ENCODE measurements at regions not wholly inside any gene's neighbourhood (a gene's known extent, or its start where the extent isn't known, plus 50 kb on each side); places are given as distances from the start of the nearest gene placed in this dataset.

DNA sequence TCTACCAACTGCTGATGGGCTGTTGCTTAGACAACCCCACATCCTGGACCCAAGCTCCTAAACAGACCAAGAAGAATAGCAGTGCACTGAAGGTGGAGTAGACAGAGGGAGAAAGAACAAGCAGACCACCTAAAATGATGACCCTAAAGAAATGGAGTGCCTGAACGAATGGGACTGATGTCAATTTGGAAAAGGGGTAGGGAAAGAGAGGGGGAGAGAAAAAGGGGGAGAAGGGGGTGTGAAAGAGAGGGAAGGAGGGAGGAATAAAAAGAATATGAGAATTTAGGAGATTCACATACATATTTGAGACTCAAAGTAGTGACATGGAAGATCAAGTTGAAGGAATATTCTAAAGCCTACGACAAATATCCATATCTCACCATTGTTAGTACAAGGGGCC lies 144.4 kb upstream of the DUSP10 start:
- TF ChIP-seq ELF4 (IDR thresholded peaks at IDR 0.05) = no peak
- no peak for TF ChIP-seq FOXK2 (IDR thresholded peaks at IDR 0.05)
- POLR2A ChIA-PET = interaction anchor here (0.7 kb wide), 1 partner anchor 345 kb away, joined by 5 read pairs; no protein-coding TSS in a partner anchor
- no peak for DNase-seq (ENCODE audit: extremely low spot score)
- CTCF ChIA-PET = no interaction called here

DNA sequence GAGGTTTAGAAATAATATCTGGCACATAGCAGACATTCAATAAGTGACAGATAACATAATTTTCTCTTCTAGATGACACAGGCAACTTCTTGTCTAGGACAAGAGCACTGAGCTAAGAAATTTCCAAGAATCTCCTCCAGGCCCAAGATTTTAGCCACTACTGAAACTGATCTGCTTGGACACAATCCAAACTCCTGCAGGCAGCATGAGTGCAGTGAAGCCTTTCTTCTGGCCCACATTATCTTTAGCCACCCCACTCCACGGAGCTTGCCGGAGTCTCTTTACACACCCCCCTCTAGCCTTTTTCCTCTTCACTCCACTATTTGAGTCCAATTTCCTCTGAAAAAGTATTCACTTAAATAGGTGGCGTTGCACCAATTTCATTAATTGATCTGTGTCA lies 142.9 kb upstream of the DUSP10 start:
- POLR2A ChIA-PET = no interaction called here
- no peak for DNase-seq (ENCODE audit: extremely low spot score)
- TF ChIP-seq FOXA1 (IDR thresholded peaks at IDR 0.05) (no peak), CTBP1 (IDR thresholded peaks at IDR 0.05; ENCODE audit: borderline replicate concordance) (no peak), FOXK2 (IDR thresholded peaks at IDR 0.05) (no peak), HDGF (IDR thresholded peaks at IDR 0.05; ENCODE audit: borderline replicate concordance) (no peak)
- CTCF ChIA-PET = no interaction called here

DNA sequence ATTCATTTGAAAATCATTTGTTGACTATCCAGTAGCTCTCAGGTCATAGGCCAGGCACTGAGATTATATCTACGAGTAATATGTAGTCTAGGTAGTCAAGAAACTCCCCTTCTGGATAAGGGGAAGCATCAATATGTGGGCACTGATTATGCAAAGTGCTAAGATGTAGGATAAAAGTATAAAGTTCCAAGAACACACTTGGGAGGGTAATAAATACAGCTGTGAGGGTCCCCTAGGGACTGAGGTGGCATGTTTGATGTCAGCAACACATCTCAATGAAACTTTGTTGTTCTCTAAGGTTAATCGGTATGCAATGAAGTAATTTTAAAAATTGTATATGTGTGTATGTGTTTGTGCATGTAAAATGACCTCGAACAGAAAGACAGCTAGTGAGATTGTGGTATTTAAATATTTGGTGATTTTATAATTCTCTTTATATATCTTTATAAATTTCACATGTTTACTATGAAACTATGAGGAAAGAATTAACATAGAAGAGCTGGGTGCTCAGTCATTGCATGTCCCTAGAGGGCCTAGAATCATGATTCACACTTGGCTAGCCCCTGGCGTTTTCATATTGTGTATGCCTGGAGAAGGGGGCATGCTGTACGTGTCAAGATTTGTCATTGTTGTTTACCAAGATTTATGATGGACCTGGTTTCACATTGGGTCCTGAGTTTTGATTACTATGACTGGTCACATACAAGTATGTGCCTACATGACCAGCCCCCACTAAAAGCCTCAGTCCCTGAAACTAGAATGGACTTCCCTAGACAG lies 140.1 kb upstream of the DUSP10 start:
- ChIA-PET POLR2A (no interaction called here), CTCF (interaction anchor here (0.7 kb wide), 1 partner anchor 752 kb away, joined by 3 read pairs; no protein-coding TSS in a partner anchor)
- TF ChIP-seq L3MBTL2 (conservative IDR thresholded peaks at IDR 0.05) (no peak), FOXK2 (IDR thresholded peaks at IDR 0.05) (no peak), CTBP1 (IDR thresholded peaks at IDR 0.05; ENCODE audit: borderline replicate concordance) (no peak), SP1 (IDR thresholded peaks at IDR 0.05) (no peak), HDGF (IDR thresholded peaks at IDR 0.05; ENCODE audit: borderline replicate concordance) (no peak), ARNT (IDR thresholded peaks at IDR 0.05) (no peak), BHLHE40 (IDR thresholded peaks at IDR 0.05; ENCODE audit: borderline replicate concordance) (no peak), FOXA1 (IDR thresholded peaks at IDR 0.05) (no peak), LEF1 (IDR thresholded peaks at IDR 0.05; ENCODE audit: borderline replicate concordance) (no peak), NFRKB (IDR thresholded peaks at IDR 0.05) (no peak), ELF4 (IDR thresholded peaks at IDR 0.05) (no peak), FOXM1 (IDR thresholded peaks at IDR 0.05; ENCODE audit: borderline replicate concordance) (no peak), ZNF384 (IDR thresholded peaks at IDR 0.05) (no peak), SUZ12 (IDR thresholded peaks at IDR 0.05) (no peak), TARDBP (IDR thresholded peaks at IDR 0.05) (no peak)
- TF ChIP-seq, protein P1, sequence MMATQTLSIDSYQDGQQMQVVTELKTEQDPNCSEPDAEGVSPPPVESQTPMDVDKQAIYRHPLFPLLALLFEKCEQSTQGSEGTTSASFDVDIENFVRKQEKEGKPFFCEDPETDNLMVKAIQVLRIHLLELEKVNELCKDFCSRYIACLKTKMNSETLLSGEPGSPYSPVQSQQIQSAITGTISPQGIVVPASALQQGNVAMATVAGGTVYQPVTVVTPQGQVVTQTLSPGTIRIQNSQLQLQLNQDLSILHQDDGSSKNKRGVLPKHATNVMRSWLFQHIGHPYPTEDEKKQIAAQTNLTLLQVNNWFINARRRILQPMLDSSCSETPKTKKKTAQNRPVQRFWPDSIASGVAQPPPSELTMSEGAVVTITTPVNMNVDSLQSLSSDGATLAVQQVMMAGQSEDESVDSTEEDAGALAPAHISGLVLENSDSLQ (IDR thresholded peaks at IDR 0.05) = no peak
- DNase-seq (ENCODE audit: extremely low spot score) = no peak

DNA sequence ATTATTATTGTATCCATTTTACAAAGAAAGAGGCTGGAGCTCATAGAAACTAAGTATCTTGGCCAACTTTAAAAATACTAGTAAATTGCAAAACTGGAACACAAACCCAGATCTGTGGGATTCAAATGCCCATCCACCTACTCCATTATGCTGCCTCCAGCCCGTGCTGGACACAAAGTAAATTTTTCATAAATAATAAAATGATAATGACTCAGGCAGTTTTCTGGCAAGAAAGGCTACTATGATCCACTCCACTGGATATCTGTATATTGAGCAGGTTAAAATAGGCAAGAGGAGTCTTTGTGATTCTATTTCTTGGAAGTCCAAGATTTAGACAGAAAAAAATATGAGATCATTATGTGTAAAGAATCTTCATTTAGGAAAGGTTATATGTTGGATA lies 138.3 kb upstream of the DUSP10 start:
- POLR2A ChIA-PET = no interaction called here
- TF ChIP-seq, protein P1 (IDR thresholded peaks at IDR 0.05) = no peak
- no peak for TF ChIP-seq ZNF384 (IDR thresholded peaks at IDR 0.05)
- no peak for TF ChIP-seq NFRKB (IDR thresholded peaks at IDR 0.05)
- no peak for TF ChIP-seq FOXM1 (IDR thresholded peaks at IDR 0.05; ENCODE audit: borderline replicate concordance)
- TF ChIP-seq L3MBTL2 (conservative IDR thresholded peaks at IDR 0.05) = no peak
- no peak for TF ChIP-seq HDGF (IDR thresholded peaks at IDR 0.05; ENCODE audit: borderline replicate concordance)
- TF ChIP-seq SUZ12 (IDR thresholded peaks at IDR 0.05) = no peak
- no peak for TF ChIP-seq SP1 (IDR thresholded peaks at IDR 0.05)
- no peak for TF ChIP-seq CTBP1 (IDR thresholded peaks at IDR 0.05; ENCODE audit: borderline replicate concordance)

DNA sequence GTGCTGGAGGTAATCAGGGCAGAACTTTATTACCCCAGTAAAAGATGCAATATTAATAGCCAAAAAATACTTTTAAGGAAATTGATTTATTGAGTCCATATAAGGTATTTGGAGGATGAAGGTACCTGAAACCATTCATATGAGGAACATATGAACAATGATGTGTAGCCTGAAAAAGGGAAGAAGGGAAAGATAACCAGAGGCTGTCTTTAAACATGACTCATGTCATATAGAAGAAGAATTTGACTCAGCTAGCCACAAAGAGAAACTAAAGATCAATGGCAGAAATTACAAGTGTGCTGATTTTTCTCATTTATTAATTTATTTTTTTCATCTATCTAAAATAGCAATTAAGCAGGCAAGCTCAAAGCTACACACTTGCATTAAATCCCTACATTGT lies 136.2 kb upstream of the DUSP10 start:
- ChIA-PET POLR2A (no interaction called here), CTCF (no interaction called here)
- TF ChIP-seq BHLHE40 (IDR thresholded peaks at IDR 0.05; ENCODE audit: borderline replicate concordance) (no peak), NFRKB (IDR thresholded peaks at IDR 0.05) (no peak), ARNT (IDR thresholded peaks at IDR 0.05) (no peak)
- DNase-seq (ENCODE audit: extremely low spot score) = no peak

More for the DNA sequence above, 138.3 kb upstream of the DUSP10 start:
- CTCF ChIA-PET = no interaction called here
- DNase-seq (ENCODE audit: extremely low spot score) = no peak

DNA sequence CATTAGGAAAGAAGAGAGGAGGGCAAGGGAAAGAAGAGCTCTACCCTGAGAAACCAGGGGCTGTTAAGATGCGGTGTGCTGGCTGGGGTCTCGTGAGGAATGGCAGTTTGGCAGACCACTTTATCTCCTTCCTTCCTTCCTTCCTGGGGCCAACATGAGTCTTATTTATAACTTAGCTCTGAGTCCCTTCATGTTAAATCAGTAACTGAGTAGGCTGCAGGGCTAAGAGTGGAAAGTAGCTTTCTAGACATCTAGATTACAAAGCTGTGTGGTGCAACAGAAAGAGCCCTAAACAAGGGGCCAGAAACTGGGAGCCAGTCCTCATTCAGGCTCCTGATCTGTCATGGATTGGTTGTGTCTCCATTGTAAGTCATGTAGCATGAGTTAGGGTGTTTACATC lies 135.4 kb upstream of the DUSP10 start:
- CTCF ChIA-PET = no interaction called here
- POLR2A ChIA-PET = no interaction called here
- TF ChIP-seq FOXA1 (IDR thresholded peaks at IDR 0.05) = no peak
- TF ChIP-seq ZNF384 (IDR thresholded peaks at IDR 0.05) = no peak
- no peak for TF ChIP-seq LEF1 (IDR thresholded peaks at IDR 0.05; ENCODE audit: borderline replicate concordance)
- no peak for TF ChIP-seq NFRKB (IDR thresholded peaks at IDR 0.05)
- TF ChIP-seq FOXK2 (IDR thresholded peaks at IDR 0.05) = no peak
- no peak for TF ChIP-seq ELF4 (IDR thresholded peaks at IDR 0.05)
- TF ChIP-seq L3MBTL2 (conservative IDR thresholded peaks at IDR 0.05) = no peak
- TF ChIP-seq BHLHE40 (IDR thresholded peaks at IDR 0.05; ENCODE audit: borderline replicate concordance) = no peak
- TF ChIP-seq, protein P1 (IDR thresholded peaks at IDR 0.05) = no peak
- TF ChIP-seq FOXM1 (IDR thresholded peaks at IDR 0.05; ENCODE audit: borderline replicate concordance) = no peak
- no peak for TF ChIP-seq TARDBP (IDR thresholded peaks at IDR 0.05)
- no peak for TF ChIP-seq SUZ12 (IDR thresholded peaks at IDR 0.05)
- TF ChIP-seq CTBP1 (IDR thresholded peaks at IDR 0.05; ENCODE audit: borderline replicate concordance) = no peak
- no peak for TF ChIP-seq SP1 (IDR thresholded peaks at IDR 0.05)
- TF ChIP-seq HDGF (IDR thresholded peaks at IDR 0.05; ENCODE audit: borderline replicate concordance) = no peak
- no peak for TF ChIP-seq ARNT (IDR thresholded peaks at IDR 0.05)
- DNase-seq (ENCODE audit: extremely low spot score) = no peak

DNA sequence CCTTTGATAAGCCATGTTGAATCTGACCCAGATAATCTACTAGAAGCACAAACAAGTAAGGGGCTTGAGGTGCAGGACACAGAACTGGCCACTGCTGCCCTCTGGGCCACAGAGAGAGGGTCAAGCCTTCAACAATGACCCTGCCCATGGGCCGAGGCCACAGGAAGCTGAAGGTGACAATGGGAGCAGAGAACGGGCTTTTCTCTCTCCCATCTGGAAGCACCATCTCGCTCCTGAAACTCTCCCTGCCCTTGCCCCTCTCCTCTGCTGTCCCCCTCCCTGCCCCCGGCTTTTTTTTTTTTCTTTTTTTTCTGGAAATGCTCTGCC lies 133.1 kb upstream of the DUSP10 start:
- DNase-seq (ENCODE audit: extremely low spot score) = no peak
- TF ChIP-seq HDGF (IDR thresholded peaks at IDR 0.05; ENCODE audit: borderline replicate concordance) (no peak), FOXA1 (IDR thresholded peaks at IDR 0.05) (no peak), ELF4 (IDR thresholded peaks at IDR 0.05) (no peak), CTBP1 (IDR thresholded peaks at IDR 0.05; ENCODE audit: borderline replicate concordance) (no peak)
- CTCF ChIA-PET = no interaction called here
- POLR2A ChIA-PET = no interaction called here
